Suprapubic skin (tissue), 3 donors: ENCODE measurements at regions not wholly inside any gene's neighbourhood (a gene's known extent, or its start where the extent isn't known, plus 50 kb on each side); places are given as distances from the start of the nearest gene placed in this dataset.

Source experiments
- POLR2A ChIP-seq, 2 donors: fragments of 450-650 bp; IDR thresholded peaks; one replicate each; pipeline ENCODE4 v1.6.1; 2017; ENCODE audit warnings: antibody characterized with exemption in 2 of 2, mild to moderate bottlenecking in 2 of 2, moderate library complexity in 2 of 2
- TF ChIP-seq, protein P1 (sequence below), 2 donors: fragments of 200-600 bp in 1 of 2; fragments of 450-650 bp in 1 of 2; sonication (generic) in 1 of 2; IDR thresholded peaks; one replicate each; pipeline ENCODE4 v1.5.1; 2016 to 2019; ENCODE audit warnings: antibody characterized with exemption in 2 of 2, mild to moderate bottlenecking in 1 of 2, moderate library complexity in 1 of 2

DNA sequence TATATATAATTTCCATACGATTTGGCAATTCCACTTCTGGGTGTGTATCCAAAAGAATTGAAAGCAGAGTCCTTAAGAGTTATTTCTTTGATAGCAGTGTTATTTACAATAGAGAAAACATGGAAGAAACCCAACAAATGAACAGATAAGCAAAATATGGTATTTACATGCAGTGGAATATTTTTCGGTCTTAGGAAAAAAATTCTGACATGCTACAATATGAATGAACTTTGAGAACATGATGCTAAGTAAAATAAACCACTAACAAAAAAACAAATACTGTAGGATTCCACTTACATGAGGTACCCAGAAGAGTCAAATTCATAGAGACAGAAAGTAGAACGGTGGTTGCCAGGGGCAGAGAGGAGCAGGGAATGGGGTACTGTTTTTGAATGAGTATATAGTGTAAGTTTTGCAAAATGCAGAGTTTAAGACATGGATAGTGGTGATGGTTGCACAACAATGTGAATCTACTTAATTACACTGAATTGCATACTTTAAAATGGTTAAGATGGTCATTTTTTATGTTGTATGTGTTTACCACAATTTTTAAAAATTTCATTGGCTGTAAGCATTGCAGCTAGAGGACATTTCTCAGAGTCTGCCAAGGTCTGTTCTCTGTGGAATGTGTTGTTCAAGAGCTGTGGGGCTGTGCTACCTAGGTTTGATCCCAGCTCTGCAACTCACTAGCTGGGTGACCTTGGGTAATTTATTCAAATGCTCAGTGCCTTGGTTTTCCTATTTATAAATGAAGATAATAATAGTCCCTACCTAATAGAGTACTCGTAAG is 122.1 kb downstream of the MEX3B start:
- no peak for TF ChIP-seq POLR2A (IDR thresholded peaks at IDR 0.05)
- TF ChIP-seq, protein P1, sequence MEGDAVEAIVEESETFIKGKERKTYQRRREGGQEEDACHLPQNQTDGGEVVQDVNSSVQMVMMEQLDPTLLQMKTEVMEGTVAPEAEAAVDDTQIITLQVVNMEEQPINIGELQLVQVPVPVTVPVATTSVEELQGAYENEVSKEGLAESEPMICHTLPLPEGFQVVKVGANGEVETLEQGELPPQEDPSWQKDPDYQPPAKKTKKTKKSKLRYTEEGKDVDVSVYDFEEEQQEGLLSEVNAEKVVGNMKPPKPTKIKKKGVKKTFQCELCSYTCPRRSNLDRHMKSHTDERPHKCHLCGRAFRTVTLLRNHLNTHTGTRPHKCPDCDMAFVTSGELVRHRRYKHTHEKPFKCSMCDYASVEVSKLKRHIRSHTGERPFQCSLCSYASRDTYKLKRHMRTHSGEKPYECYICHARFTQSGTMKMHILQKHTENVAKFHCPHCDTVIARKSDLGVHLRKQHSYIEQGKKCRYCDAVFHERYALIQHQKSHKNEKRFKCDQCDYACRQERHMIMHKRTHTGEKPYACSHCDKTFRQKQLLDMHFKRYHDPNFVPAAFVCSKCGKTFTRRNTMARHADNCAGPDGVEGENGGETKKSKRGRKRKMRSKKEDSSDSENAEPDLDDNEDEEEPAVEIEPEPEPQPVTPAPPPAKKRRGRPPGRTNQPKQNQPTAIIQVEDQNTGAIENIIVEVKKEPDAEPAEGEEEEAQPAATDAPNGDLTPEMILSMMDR (IDR thresholded peaks at IDR 0.05), result no peak
